Stimulated activated naive CD8-positive, alpha-beta T cell treated with anti-CD3 and anti-CD28 coated beads, Interleukin-15, Interleukin-2, amounts not matched to agents 100 ng/mL and 50 ng/mL, for 24 hours (primary cell): ENCODE measurements at regions not wholly inside any gene's neighbourhood (a gene's known extent, or its start where the extent isn't known, plus 50 kb on each side); places are given as distances from the start of the nearest gene placed in this dataset.

Experiments used
- H3K27ac Mint-ChIP-seq: one replicate; pipeline ENCODE4 v1.8.0; 2021; ENCODE audit warnings: mild to moderate bottlenecking, mixed read lengths
- H3K27me3 Mint-ChIP-seq: one replicate; pipeline ENCODE4 v1.8.0; 2021; ENCODE audit warnings: mixed read lengths
- H3K36me3 Mint-ChIP-seq: one replicate; pipeline ENCODE4 v1.8.0; 2021; ENCODE audit warnings: low read depth, mixed read lengths
- H3K4me1 Mint-ChIP-seq: one replicate; pipeline ENCODE4 v1.8.0; 2021; ENCODE audit warnings: low read depth, mixed read lengths
- H3K4me3 Mint-ChIP-seq: one replicate; pipeline ENCODE4 v1.8.0; 2021; ENCODE audit warnings: mild to moderate bottlenecking, mixed read lengths
- H3K9me3 Mint-ChIP-seq: one replicate; pipeline ENCODE4 v1.8.0; 2021; ENCODE audit warnings: mixed read lengths

GRCh38 chr7:1311406-1312135 is 78.9 kb downstream of the UNCX start:
- Mint-ChIP-seq H3K4me3 (no peak overlapping the region), H3K36me3 (no peaks in the 10 kb centered on the region), H3K27ac (no peak overlapping the region), H3K9me3 (no peaks in the 10 kb centered on the region), H3K4me1 (no peaks in the 10 kb centered on the region), H3K27me3 (peaks cover 3% of the 10 kb centered on the region)

DNA sequence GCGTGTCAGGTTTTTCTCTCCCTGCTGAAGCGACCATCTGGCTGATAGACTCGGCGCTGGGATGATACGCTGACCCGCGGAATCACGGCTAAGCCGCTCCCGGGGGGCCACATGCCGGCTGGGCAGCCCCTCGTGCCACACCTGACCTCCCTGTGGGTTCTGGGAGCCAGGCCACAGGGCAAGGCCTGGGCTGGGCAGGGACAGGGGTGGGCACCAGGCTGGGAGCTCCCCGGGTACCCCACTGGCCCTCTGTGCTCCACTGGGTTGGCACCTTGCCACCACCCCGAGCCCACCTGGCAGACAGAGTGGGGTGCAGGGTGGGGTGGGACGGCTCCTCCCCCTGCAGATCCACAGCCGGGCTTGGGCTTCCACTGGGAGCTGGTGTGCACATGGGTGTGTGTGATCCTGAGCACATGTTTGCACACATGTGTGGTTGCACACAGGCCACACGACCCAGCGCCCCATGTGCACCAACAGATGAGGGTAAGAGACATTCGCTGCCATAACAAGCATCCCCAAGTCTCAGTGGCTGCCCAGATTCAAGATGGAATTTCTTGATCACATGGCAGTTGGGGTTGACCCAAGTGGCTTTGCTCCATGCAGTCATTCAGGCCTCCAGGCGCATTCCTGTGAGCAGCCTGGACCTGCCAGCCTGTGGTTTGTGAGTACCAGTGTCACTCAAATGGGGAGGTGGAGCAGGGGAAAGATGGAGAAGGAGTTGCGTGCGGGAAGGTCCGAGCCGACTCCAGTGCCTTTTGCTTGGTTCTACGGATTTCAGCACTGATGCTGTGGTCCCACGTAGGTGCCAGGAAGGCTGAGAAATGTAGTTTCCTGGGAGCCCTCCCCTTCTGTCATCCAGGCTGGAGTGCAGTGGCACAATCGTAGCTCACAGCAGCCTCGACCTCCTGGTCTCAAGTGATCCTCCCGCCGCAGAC is 79.7 kb downstream of the UNCX start:
- Mint-ChIP-seq H3K36me3 (no peaks in the 10 kb centered on the region), H3K4me3 (no peak overlapping the region), H3K27ac (no peak overlapping the region), H3K27me3 (peaks cover 6% of the 10 kb centered on the region), H3K4me1 (no peaks in the 10 kb centered on the region), H3K9me3 (no peaks in the 10 kb centered on the region)

DNA sequence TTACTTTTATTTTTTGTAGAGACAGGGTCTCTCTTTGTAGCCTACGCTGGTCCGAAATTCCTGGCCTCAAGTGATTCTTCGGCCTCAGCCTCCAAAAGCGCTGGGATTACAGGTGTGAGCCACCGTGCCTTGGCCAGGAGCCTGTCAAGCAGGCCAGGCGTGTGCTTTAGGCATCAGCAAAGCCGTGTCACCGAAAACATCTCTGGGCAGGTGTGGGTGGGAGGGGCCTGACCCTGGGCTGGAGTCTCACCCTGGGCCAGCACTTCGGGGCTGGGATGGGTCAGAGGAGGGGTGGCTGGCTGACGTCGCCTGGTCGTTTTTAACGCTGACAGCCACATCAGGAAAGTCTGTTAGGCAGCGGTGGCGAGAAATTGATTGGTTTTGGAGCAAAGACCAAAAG is 80.9 kb downstream of the UNCX start:
- Mint-ChIP-seq H3K27me3 (peaks cover 6% of the 10 kb centered on the region), H3K27ac (no peak overlapping the region), H3K9me3 (no peaks in the 10 kb centered on the region), H3K4me3 (no peak overlapping the region), H3K4me1 (no peaks in the 10 kb centered on the region), H3K36me3 (no peaks in the 10 kb centered on the region)

DNA sequence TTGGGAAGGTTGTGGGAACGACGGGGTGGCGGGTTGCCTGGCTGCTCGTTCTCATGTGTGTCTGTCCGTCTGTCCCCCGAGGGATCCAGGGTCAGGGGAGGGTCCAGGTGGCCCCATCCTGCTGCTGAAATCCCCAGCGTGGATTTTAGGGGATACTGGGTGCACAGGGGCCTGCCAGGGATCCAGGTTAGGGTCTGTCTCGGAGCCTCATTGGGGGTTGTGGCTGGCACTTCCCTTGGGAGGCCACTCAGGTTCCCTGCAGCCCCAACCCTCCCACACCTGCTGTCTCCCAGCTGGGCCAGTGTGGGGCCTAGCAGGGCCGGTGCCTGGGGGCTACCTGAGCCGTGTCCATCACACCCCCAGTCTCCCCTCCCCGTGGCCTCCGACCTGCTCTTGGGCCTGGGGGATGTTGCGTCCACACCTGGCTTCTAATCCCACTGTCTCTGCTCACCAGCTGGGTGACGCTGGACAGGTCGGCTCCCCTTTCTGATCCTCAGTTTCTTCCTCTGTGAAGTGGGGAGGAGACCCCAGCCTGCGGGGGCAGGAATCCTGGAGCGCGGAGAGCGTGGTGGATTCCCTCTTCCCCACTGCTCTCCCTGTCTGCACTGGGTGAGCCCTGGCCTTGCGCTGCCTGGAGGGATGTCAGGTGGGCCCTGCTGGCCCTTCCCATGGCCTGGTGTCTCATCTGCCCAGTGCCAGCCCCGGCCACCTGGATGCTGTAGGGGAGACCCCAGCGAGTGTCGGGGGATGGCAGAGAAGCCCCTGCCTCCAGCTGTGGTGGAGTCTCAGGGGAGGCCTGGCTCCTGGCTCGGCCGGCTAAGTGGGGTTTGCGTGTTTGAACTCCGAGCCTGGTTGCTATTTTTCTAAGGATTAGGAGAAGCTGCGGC is 81.6 kb downstream of the UNCX start:
- Mint-ChIP-seq H3K4me1 (no peaks in the 10 kb centered on the region), H3K36me3 (no peaks in the 10 kb centered on the region), H3K27ac (no peak overlapping the region), H3K27me3 (peaks cover 6% of the 10 kb centered on the region), H3K9me3 (no peaks in the 10 kb centered on the region), H3K4me3 (no peak overlapping the region)

DNA sequence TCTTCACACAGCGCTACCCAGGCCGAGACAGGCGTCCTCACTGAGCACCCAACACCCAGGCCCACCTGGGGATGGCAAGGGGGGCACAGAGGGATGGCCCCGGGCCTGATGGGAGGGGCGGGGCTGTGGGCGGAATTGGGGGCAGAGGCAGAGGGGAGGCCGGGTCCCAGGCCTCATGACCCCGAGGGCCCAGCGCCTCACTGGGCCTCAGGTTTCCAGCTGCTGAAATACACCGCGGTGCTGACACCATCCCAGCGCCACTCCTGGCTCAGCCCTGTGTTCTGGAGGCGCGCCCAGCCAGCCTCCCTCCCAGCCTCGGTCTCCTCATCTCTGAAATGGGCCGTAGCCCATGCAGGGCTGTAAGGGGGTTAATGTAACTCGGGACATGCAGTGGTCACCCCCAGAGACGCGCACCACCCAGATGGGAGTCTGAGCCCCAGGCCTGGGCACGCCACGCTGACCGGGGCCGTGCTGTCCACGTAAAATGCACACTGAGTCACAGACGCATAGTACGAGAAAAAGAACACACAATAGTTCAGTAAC is 82.3 kb downstream of the UNCX start:
- H3K27ac Mint-ChIP-seq: no peak overlapping the region
- no peaks in the 10 kb centered on the region for H3K4me1 Mint-ChIP-seq
- H3K36me3 Mint-ChIP-seq: no peaks in the 10 kb centered on the region
- H3K27me3 Mint-ChIP-seq: peaks cover 6% of the 10 kb centered on the region
- H3K4me3 Mint-ChIP-seq: no peak overlapping the region
- no peaks in the 10 kb centered on the region for H3K9me3 Mint-ChIP-seq

- Mint-ChIP-seq H3K9me3 (no peaks in the 10 kb centered on the region), H3K4me1 (no peaks in the 10 kb centered on the region), H3K36me3 (no peaks in the 10 kb centered on the region), H3K27me3 (peaks cover 6% of the 10 kb centered on the region), H3K27ac (no peak overlapping the region), H3K4me3 (no peak overlapping the region)
Measured at GRCh38 chr7:1316086-1316485, 83.4 kb downstream of the UNCX start.

GRCh38 chr7:1317646-1318045 is 85.0 kb downstream of the UNCX start:
- Mint-ChIP-seq H3K27ac (no peak overlapping the region), H3K9me3 (no peaks in the 10 kb centered on the region), H3K36me3 (no peaks in the 10 kb centered on the region), H3K27me3 (peaks cover 6% of the 10 kb centered on the region), H3K4me3 (no peak overlapping the region), H3K4me1 (no peaks in the 10 kb centered on the region)

DNA sequence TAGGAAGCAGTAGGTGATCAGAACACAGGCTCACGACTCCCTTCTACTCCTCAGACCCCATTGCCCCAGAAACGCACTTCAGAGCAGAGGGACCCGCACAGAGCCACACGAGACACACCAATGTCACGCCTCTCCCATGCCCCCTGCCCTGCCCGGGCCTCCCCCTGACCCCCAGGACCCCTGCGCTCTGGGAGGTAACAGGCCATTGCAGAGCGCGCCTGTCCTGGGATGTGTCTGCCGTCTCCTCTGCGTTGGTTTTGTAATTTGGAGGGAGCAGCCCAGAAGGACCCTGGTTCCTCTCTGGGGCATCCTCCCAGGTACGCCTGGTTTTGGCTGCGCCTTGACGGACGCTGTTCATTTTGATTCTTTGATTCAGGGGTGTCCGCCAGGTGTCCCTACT is 85.4 kb downstream of the UNCX start:
- peaks cover 6% of the 10 kb centered on the region for H3K27me3 Mint-ChIP-seq
- H3K9me3 Mint-ChIP-seq: no peaks in the 10 kb centered on the region
- no peaks in the 10 kb centered on the region for H3K36me3 Mint-ChIP-seq
- H3K4me3 Mint-ChIP-seq: no peak overlapping the region
- H3K4me1 Mint-ChIP-seq: no peaks in the 10 kb centered on the region
- no peak overlapping the region for H3K27ac Mint-ChIP-seq

GRCh38 chr7:1318661-1319060 is 86.0 kb downstream of the UNCX start:
- no peak overlapping the region for H3K4me3 Mint-ChIP-seq
- peaks cover 9% of the 10 kb centered on the region for H3K27me3 Mint-ChIP-seq
- H3K4me1 Mint-ChIP-seq: no peaks in the 10 kb centered on the region
- no peaks in the 10 kb centered on the region for H3K9me3 Mint-ChIP-seq
- no peak overlapping the region for H3K27ac Mint-ChIP-seq
- H3K36me3 Mint-ChIP-seq: no peaks in the 10 kb centered on the region

- H3K27ac Mint-ChIP-seq: no peak overlapping the region
- no peaks in the 10 kb centered on the region for H3K4me1 Mint-ChIP-seq
- H3K4me3 Mint-ChIP-seq: no peak overlapping the region
- H3K27me3 Mint-ChIP-seq: peaks cover 12% of the 10 kb centered on the region
- H3K36me3 Mint-ChIP-seq: no peaks in the 10 kb centered on the region
- no peaks in the 10 kb centered on the region for H3K9me3 Mint-ChIP-seq
Measured at GRCh38 chr7:1320616-1321240, 88.1 kb downstream of the UNCX start.

DNA sequence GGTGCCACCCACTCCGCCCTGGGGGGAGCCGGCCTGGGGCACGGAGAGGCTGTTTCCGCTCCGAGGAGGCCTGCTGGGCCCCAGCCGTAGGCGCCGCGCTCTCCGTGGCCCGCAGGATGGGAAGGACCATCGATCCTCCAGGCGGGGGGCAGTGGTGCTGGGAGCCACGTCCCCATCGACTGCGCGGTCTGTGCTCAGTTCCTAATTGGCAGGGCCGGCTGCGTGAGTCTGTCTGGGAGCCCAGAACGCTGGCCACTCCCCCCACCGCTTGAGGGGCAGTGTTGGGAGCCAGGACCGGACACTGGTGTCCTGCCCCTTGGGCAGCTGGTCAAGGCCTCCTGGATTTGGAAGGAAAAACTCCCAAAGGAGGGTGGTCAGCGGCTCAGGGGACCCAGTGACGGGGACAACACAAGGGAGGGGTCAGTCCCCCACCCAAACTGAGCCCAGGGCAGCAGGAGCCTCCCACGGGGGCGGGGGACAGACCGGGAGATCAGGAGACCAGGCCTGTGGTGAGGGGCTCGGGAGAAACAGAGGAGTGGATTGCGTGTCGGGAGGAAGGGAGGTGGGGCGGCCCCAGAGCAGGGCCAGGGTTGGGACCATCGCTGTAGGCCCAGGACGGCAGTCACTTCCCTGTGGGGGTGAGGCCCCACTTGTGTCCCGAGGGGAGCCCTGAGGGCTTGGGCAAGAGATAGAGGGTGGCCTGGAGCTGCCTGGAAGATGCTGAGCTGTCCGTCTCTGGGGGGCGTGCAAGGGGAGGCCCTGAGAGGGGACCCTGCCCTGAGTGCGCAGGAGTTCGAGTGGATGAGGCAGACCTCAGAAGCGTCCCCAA is 89.0 kb downstream of the UNCX start:
- Mint-ChIP-seq H3K4me3 (no peak overlapping the region), H3K36me3 (no peaks in the 10 kb centered on the region), H3K9me3 (no peaks in the 10 kb centered on the region), H3K27ac (no peak overlapping the region), H3K27me3 (peaks cover 9% of the 10 kb centered on the region), H3K4me1 (no peaks in the 10 kb centered on the region)

DNA sequence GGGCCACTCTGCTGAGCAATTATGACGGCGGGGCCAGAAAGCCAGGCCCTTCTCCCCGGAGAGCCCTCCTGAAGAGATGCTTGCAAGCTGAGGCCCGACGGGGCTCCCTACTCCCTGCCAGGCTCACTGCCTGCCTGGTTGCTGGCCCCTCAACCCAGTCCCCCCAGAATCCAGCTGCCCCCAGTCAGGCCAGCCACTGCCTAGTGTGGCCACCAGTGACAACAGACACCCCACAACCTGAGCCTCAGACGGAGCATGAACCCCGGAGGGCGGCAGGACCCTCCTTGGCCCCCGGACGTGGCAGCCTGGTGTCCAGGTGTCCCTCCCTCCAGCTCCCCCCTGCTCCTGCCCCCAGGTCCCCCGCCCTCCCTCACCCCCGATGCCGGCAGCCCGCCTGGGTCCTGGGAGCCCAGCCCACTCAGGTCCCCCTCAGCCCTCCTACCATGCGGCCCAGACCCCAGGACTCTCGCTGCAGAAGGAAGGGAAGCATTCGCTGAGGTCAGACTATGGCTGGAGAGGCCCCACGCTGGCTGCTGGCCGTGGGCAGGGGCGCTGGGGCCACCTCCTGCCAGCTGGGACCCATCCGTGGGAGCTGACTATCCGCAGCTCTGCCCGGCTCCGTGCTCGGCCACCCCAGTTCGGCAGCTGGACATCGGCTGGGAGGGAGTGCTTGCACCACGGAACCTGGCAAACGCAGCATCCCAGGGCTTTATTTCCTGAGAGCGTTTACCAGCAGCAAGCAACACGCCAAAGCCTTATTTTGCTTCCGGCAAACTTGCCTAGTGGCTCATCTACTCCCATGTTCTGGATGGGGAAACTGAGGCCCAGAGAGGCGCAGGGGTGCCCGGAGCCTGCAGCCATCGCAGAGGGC is 89.8 kb downstream of the UNCX start:
- H3K4me3 Mint-ChIP-seq: no peak overlapping the region
- H3K27ac Mint-ChIP-seq: no peak overlapping the region
- H3K36me3 Mint-ChIP-seq: no peaks in the 10 kb centered on the region
- H3K9me3 Mint-ChIP-seq: no peaks in the 10 kb centered on the region
- no peaks in the 10 kb centered on the region for H3K4me1 Mint-ChIP-seq
- peaks cover 6% of the 10 kb centered on the region for H3K27me3 Mint-ChIP-seq
